ACC112 (cell line): ENCODE measurements at regions not wholly inside any gene's neighbourhood (a gene's known extent, or its start where the extent isn't known, plus 50 kb on each side); places are given as distances from the start of the nearest gene placed in this dataset.
"Not testable (repeated sequence)": the region's sequence is repeated elsewhere in the genome, so short reads cannot be mapped to it uniquely, and the experiment has no call there.

Experiments used
- H2AFZ ChIP-seq: fragments of 200-600 bp; sonication (generic); one replicate; pipeline ENCODE4 v1.6.0; 2017; ENCODE audit warnings: antibody characterized with exemption, low read length; ENCODE audit not compliant: unreplicated experiment
- H3K27ac ChIP-seq: fragments of 200-600 bp; sonication (generic); 2 replicates; pipeline ENCODE4 v1.5.1; 2014; ENCODE audit warnings: low read depth, mild to moderate bottlenecking, antibody characterized with exemption, low read length, moderate library complexity
- H3K27me3 ChIP-seq: fragments of 200-600 bp; sonication (generic); 2 replicates; pipeline ENCODE4 v1.6.1; 2014; ENCODE audit warnings: mild to moderate bottlenecking, antibody characterized with exemption, low read length, moderate library complexity, mixed read lengths; ENCODE audit not compliant: insufficient read depth
- H3K36me3 ChIP-seq: fragments of 200-600 bp; sonication (generic); 2 replicates; pipeline ENCODE4 v1.6.1; 2016; ENCODE audit warnings: mild to moderate bottlenecking, antibody characterized with exemption, low read length, moderate library complexity, mixed read lengths; ENCODE audit not compliant: insufficient read depth
- H3K4me1 ChIP-seq: fragments of 200-600 bp; sonication (generic); one replicate; pipeline ENCODE4 v1.6.1; 2016; ENCODE audit warnings: low read length, mixed read lengths; ENCODE audit not compliant: insufficient read depth, unreplicated experiment, control insufficient read depth
- H3K4me3 ChIP-seq: fragments of 200-600 bp; sonication (generic); 2 replicates; pipeline ENCODE4 v1.5.1; 2014; ENCODE audit warnings: mild to moderate bottlenecking, low read depth, low read length
- H3K79me2 ChIP-seq: fragments of 200-600 bp; sonication (generic); one replicate; pipeline ENCODE4 v1.6.0; 2016; ENCODE audit warnings: low read length; ENCODE audit not compliant: control insufficient read depth, unreplicated experiment, insufficient read depth

DNA sequence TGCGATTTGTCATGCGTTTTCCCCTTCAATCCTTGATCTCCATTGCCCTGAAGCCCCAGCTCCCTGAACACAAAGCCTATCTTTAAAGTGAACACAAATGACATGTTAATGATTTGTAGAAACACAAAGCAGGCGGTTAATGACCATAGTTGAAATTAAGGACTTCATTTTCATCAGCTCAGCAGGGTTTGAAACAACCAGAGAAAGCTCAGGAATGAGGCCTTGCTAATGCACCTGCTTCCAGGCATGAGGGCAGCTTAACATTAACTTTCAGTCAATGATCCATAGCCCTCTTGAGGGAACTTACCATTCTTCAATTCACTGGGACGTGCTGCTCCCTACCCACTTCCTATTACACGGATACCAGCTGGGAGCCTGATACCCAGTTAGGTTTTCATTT lies 427.2 kb upstream of the CBLB start:
- Histone ChIP-seq H2AFZ (no peak overlapping the region), H3K36me3 (no peaks in the 10 kb centered on the region), H3K4me1 (peaks cover 9% of the 10 kb centered on the region), H3K4me3 (no peak overlapping the region), H3K27ac (no peak overlapping the region), H3K27me3 (no peaks in the 10 kb centered on the region), H3K79me2 (no peaks in the 10 kb centered on the region)

DNA sequence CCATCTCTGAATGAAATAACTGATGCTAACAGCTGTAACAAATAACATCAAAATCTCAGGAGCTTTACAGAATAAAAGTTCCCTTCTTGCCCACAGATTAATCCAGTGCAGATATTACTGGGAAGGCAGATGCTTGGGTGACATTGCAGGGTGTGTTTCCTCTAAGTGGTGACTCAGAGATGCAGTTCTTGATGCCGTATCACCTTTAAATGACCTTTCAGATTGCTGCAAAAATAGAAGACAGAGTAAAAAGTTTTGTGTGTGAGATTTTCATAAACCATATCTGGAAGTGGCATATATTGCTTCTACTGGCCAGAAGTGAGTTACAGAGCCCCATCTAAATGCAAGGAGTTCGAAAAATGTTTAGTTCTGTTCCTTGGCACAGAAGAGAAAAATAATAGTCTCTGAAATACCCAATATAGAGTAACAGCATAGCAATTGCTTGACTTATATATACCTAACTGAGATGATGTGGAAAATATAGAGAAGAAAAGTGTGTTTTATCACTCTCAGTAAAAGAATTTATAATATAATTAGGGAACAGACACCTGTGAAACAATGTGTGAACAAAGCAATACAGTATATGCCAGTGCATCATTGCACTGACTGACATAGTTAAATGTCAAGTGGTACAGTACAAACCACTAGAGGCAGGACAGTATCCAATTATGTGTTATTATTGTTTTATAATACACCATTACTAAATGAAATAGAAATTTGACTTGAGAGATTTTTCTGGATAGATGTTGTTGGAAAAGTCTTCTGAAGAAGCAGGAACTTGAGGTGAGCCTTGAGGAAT lies 430.7 kb upstream of the CBLB start:
- no peaks in the 10 kb centered on the region for H3K79me2 ChIP-seq
- peaks cover 9% of the 10 kb centered on the region for H3K4me1 ChIP-seq
- H3K36me3 ChIP-seq, result no peaks in the 10 kb centered on the region
- no peak overlapping the region for H3K27ac ChIP-seq
- H3K4me3 ChIP-seq, result no peak overlapping the region
- no peak overlapping the region for H2AFZ ChIP-seq
- no peaks in the 10 kb centered on the region for H3K27me3 ChIP-seq

DNA sequence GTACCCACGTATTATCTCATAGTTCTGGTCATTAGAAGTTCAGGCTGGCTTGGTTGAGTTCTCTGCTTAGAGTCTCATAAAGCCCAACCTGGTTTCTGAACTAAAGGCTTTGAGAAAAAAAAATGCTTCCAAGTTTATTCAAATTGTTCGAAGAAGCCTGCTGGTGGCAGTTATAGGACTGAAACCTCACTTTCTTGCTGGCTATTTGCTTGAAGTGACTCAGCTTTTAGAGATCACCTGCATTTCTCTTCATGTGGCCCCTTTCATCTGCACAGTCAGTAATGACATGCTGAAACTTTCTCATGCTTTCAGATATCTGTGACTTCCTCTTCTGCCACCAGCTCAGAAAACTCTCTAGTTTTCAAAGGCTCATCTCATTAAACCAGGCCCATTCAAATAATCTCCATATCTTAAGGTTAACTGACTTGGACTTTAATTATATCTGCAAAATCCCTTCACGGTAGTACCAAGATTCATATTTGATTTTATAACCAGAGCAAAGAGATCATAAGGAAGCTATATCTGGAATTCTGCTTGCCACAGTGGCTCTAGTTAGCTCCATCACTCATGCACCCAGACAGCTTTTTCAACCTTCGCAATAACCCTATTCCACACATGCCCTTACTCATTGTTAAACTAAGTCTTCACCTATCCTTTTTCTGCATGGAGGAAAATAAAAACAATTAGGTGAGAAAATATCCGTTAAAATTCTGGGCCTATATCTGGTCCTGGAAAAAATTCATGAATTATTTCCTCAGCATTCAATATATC lies 433.8 kb upstream of the CBLB start:
- H3K4me1 ChIP-seq, result peaks cover 9% of the 10 kb centered on the region
- no peaks in the 10 kb centered on the region for H3K79me2 ChIP-seq
- H3K36me3 ChIP-seq, result no peaks in the 10 kb centered on the region
- H3K4me3 ChIP-seq, result no peak overlapping the region
- no peaks in the 10 kb centered on the region for H3K27me3 ChIP-seq
- H3K27ac ChIP-seq, result no peak overlapping the region
- H2AFZ ChIP-seq, result no peak overlapping the region

DNA sequence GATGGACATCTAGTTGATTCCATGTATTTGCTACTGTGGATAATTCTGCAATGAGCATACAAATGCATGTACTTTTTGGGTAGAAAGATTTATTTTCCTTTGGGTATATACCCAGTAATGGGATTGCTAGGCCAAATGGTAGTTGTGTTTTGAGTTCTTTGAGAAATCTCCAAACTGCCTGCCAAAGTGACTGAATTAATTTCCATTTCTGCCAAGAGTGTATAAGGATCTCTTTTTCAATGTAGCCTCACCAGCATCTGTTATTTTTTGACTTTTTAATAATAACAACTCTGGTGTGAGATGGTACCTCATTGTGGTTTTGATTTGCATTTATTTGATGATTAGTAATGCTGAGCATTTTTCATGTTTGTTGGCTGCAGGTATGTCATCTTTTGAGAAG lies 435.0 kb upstream of the CBLB start:
- Histone ChIP-seq H3K27me3 (no peaks in the 10 kb centered on the region), H2AFZ (no peak overlapping the region), H3K36me3 (no peaks in the 10 kb centered on the region), H3K79me2 (no peaks in the 10 kb centered on the region), H3K4me1 (peaks cover 9% of the 10 kb centered on the region), H3K4me3 (no peak overlapping the region), H3K27ac (no peak overlapping the region)

DNA sequence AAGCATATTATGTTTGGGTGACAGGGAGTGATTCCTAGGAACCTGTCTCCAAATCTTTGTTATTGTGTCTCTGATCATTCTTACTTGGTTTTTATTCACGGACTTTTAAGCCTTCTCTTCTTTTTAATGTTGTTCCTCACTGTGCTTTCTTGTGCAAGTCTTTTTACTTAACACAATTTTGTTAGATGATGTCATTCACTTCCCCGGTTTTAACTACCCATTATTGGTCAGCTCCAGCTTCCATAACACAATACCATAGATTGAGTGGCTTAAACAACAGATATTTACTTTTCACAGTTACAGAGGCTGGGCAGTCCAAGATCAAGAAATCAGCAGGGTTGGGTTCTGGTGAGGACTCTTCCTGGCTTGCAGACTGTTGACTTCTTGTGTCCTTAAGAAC lies 436.3 kb upstream of the CBLB start:
- H2AFZ ChIP-seq, result no peak overlapping the region
- H3K27ac ChIP-seq, result no peak overlapping the region
- H3K79me2 ChIP-seq, result no peaks in the 10 kb centered on the region
- H3K27me3 ChIP-seq, result no peaks in the 10 kb centered on the region
- no peak overlapping the region for H3K4me3 ChIP-seq
- no peaks in the 10 kb centered on the region for H3K4me1 ChIP-seq
- H3K36me3 ChIP-seq, result no peaks in the 10 kb centered on the region

DNA sequence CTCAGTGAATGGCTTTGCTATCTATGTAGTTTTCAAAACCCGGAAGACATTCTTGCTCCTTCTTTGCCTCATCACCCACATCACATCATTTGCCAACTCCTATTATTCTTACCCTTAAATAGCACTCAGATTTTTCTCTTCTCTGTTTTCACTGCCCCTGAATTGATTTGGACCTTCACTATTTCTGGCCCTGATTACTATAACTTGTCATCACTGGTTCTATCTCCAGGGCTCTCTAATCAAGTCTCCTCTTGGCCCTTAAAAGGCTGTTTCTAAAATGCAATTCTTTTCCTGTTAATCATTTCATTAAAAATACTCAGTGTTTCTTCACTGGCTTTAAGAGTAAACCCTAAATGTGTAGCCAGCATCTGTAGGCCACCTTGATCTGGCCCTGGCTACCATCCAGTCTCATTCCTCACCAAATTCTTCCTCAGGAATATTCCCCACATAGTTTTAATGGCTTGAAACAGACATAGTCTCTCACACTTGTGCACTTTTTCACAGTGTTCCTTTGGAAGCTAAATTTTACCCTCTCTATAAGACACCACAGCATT lies 437.1 kb upstream of the CBLB start:
- no peaks in the 10 kb centered on the region for H3K4me1 ChIP-seq
- H3K4me3 ChIP-seq, result no peak overlapping the region
- H3K79me2 ChIP-seq, result no peaks in the 10 kb centered on the region
- no peaks in the 10 kb centered on the region for H3K36me3 ChIP-seq
- no peak overlapping the region for H3K27ac ChIP-seq
- no peaks in the 10 kb centered on the region for H3K27me3 ChIP-seq
- no peak overlapping the region for H2AFZ ChIP-seq

DNA sequence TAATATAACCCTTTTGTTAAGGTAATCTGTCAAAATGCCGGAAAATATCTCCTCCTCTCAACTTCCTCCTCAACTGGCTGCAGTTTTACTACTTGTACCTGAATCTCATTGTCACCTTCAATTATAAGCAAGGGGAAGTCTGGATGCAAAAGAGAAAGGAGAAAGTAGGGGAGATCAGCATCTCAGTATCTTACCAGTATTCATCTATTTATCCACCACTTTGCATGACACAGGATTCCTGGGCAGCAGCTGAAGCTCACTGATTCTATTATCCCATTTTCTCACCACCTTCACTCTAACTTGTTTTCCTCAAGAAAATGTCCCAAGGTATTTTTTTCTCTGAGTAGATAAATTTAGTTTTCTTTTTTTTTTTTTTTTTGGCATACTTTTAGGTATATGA lies 440.5 kb upstream of the CBLB start:
- H3K4me3 ChIP-seq, result no peak overlapping the region
- H3K27ac ChIP-seq, result no peak overlapping the region

DNA sequence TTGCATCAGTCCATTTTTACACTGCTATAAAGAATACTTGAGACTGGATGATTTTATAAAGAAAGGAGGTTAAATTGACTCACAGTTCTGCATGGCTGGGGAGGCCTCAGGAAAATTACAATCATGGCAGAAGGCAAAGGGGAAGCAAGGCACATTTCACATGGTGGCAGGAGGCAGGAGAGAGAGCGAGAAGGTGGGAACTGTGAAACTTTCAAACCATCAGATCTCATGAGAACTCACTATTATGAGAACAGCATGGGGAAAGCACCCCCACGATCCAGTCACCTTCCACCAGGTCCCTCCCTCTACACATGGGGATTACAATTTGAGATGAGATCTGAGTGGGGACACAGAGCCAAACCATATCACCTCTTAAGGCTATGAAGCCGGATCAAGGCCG lies 441.0 kb upstream of the CBLB start:
- H2AFZ ChIP-seq, H3K27ac ChIP-seq: not testable (repeated sequence)

More for the DNA sequence above, 440.5 kb upstream of the CBLB start:
- Histone ChIP-seq H3K27me3 (no peaks in the 10 kb centered on the region), H2AFZ (no peak overlapping the region), H3K79me2 (no peaks in the 10 kb centered on the region), H3K36me3 (no peaks in the 10 kb centered on the region), H3K4me1 (no peaks in the 10 kb centered on the region)

DNA sequence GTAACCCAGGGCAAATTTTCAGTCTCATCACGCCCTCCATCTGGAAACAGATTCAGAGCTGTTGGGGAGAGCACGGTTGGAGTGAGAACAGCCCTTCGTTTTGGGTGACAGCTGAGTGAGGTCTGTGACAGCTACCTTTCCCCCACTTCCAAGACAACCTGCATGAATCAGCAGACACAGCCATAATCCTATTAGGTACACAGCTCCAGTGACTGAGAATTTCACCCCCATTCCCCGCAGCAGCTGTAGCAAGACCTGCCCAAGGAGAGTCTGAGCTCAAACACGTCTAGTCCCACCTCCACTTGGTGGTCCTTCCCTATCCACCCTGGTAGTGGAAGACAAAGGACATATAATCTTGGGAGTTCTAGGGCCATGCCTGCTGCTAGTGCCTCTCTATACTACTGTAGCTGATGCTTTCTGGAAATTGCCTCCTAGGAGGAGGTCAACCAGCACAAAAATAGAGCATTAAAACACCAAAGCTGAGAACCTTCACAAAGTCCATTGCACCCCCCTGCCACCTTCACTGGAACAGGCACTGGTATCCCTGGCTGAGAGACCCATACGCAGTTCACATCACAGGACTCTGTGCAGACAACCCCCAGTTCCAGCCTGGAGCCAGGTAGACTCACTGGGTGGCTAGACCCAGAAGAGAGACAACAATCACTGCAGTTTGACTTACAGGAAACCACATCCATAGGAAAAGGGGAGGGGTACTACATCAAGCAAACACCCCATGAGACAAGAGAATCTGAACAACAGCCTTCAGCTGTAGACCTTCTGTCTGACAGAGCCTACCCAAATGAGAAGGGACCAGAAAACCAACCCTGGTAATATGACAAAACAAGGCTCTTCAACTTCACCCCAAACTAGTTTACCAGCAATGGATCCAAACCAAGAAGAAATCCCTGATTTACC lies 448.6 kb upstream of the CBLB start:
- Histone ChIP-seq H3K27me3 (no peaks in the 10 kb centered on the region), H3K79me2 (no peaks in the 10 kb centered on the region), H3K27ac (no peak overlapping the region), H3K36me3 (no peaks in the 10 kb centered on the region), H2AFZ (no peak overlapping the region), H3K4me3 (no peak overlapping the region), H3K4me1 (no peaks in the 10 kb centered on the region)

More for the DNA sequence above, 441.0 kb upstream of the CBLB start:
- H3K36me3 ChIP-seq, H3K27me3 ChIP-seq, H3K4me1 ChIP-seq, H3K4me3 ChIP-seq, H3K79me2 ChIP-seq: not testable (repeated sequence)

DNA sequence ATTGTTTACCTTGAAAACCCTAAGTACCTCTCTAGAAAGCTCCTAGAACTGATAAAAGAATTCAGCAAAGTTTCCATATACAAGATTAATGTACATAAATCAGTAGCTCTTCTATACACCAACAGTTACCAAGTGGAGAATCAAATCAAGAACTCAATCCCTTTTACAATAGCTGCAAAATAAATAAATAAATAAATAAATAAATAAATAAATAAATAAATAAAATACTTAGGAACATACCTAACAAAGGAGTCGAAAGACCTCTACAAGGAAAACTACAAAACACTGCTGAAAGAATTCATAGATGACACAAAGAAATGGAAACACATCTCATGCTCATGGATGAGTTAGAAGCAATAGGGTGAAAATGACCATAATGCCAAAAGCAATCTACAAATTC lies 452.6 kb upstream of the CBLB start:
- not testable (repeated sequence) for H3K27me3 ChIP-seq, H3K4me1 ChIP-seq, H3K36me3 ChIP-seq, H3K27ac ChIP-seq, H2AFZ ChIP-seq, H3K79me2 ChIP-seq, H3K4me3 ChIP-seq
